ENCODE measurements at regions not wholly inside any gene's neighbourhood (a gene's known extent, or its start where the extent isn't known, plus 50 kb on each side); places are given as distances from the start of the nearest gene placed in this dataset.
A peak's percentile ranks its signal among the peaks of the same experiment; 100 is the strongest.
"Not testable (repeated sequence)": the region's sequence is repeated elsewhere in the genome, so short reads cannot be mapped to it uniquely, and the experiment has no call there.

GRCh38 chr3:162710332-162711112, 1213.9 kb downstream of the OTOL1 start:
- Histone ChIP-seq H3K27ac (ENCODE audit: low read length) (no peak overlapping the region), H3K36me3 (ENCODE audit: control insufficient read depth, low read depth, low read length) (no peaks in the 10 kb centered on the region), H3K4me3 (ENCODE audit: low read length) (no peak overlapping the region)

GRCh38 chr3:162717074-162717473, 1220.5 kb downstream of the OTOL1 start:
- H3K4me1 ChIP-seq (ENCODE audit: control insufficient read depth, low read depth, low read length): peaks cover 34% of the 10 kb centered on the region
- H3K36me3 ChIP-seq (ENCODE audit: control insufficient read depth, low read depth, low read length); H3K27me3 ChIP-seq (ENCODE audit: control insufficient read depth, insufficient read depth, low read length); H3K9me3 ChIP-seq (ENCODE audit: control insufficient read depth, low read depth, low read length); H3K4me3 ChIP-seq (ENCODE audit: low read length); H3K9ac ChIP-seq (ENCODE audit: low read length); H3K27ac ChIP-seq (ENCODE audit: low read length): not testable (repeated sequence)

More at GRCh38 chr3:162710332-162711112, 1213.9 kb downstream of the OTOL1 start:
- no peak overlapping the region for H3K9ac ChIP-seq (ENCODE audit: low read length)
- H3K4me1 ChIP-seq (ENCODE audit: control insufficient read depth, low read depth, low read length): no peaks in the 10 kb centered on the region
- H3K9me3 ChIP-seq (ENCODE audit: control insufficient read depth, low read depth, low read length): no peaks in the 10 kb centered on the region
- H3K27me3 ChIP-seq (ENCODE audit: control insufficient read depth, insufficient read depth, low read length): no peaks in the 10 kb centered on the region

GRCh38 chr3:162718697-162719096, 1222.1 kb downstream of the OTOL1 start:
- H3K4me1 ChIP-seq (ENCODE audit: control insufficient read depth, low read depth, low read length): peaks cover 38% of the 10 kb centered on the region
- H3K27me3 ChIP-seq (ENCODE audit: control insufficient read depth, insufficient read depth, low read length): no peaks in the 10 kb centered on the region
- no peak overlapping the region for H3K4me3 ChIP-seq (ENCODE audit: low read length)
- H3K27ac ChIP-seq (ENCODE audit: low read length): no peak overlapping the region
- no peak overlapping the region for H3K9ac ChIP-seq (ENCODE audit: low read length)
- no peaks in the 10 kb centered on the region for H3K9me3 ChIP-seq (ENCODE audit: control insufficient read depth, low read depth, low read length)
- no peaks in the 10 kb centered on the region for H3K36me3 ChIP-seq (ENCODE audit: control insufficient read depth, low read depth, low read length)

- H3K27ac ChIP-seq (ENCODE audit: low read length): no peak overlapping the region
- no peaks in the 10 kb centered on the region for H3K27me3 ChIP-seq (ENCODE audit: control insufficient read depth, insufficient read depth, low read length)
Observed at GRCh38 chr3:162719684-162720341, 1223.2 kb downstream of the OTOL1 start.

GRCh38 chr3:162721736-162722135, 1225.1 kb downstream of the OTOL1 start:
- Histone ChIP-seq H3K4me1 (ENCODE audit: control insufficient read depth, low read depth, low read length) (peaks cover 38% of the 10 kb centered on the region), H3K9me3 (ENCODE audit: control insufficient read depth, low read depth, low read length) (no peaks in the 10 kb centered on the region), H3K36me3 (ENCODE audit: control insufficient read depth, low read depth, low read length) (no peaks in the 10 kb centered on the region), H3K27me3 (ENCODE audit: control insufficient read depth, insufficient read depth, low read length) (no peaks in the 10 kb centered on the region), H3K27ac (ENCODE audit: low read length) (peak overlapping the region; percentile 51), H3K9ac (ENCODE audit: low read length) (no peak overlapping the region), H3K4me3 (ENCODE audit: low read length) (peak overlapping the region; percentile 15)

More at GRCh38 chr3:162719684-162720341, 1223.2 kb downstream of the OTOL1 start:
- no peaks in the 10 kb centered on the region for H3K9me3 ChIP-seq (ENCODE audit: control insufficient read depth, low read depth, low read length)
- no peak overlapping the region for H3K9ac ChIP-seq (ENCODE audit: low read length)
- H3K4me1 ChIP-seq (ENCODE audit: control insufficient read depth, low read depth, low read length): peaks cover 38% of the 10 kb centered on the region
- H3K4me3 ChIP-seq (ENCODE audit: low read length): no peak overlapping the region
- no peaks in the 10 kb centered on the region for H3K36me3 ChIP-seq (ENCODE audit: control insufficient read depth, low read depth, low read length)

- H3K27ac ChIP-seq (ENCODE audit: low read length): no peak overlapping the region
- H3K36me3 ChIP-seq (ENCODE audit: control insufficient read depth, low read depth, low read length): no peaks in the 10 kb centered on the region
- peaks cover 38% of the 10 kb centered on the region for H3K4me1 ChIP-seq (ENCODE audit: control insufficient read depth, low read depth, low read length)
- no peaks in the 10 kb centered on the region for H3K9me3 ChIP-seq (ENCODE audit: control insufficient read depth, low read depth, low read length)
- H3K27me3 ChIP-seq (ENCODE audit: control insufficient read depth, insufficient read depth, low read length): no peaks in the 10 kb centered on the region
- no peak overlapping the region for H3K9ac ChIP-seq (ENCODE audit: low read length)
- H3K4me3 ChIP-seq (ENCODE audit: low read length): no peak overlapping the region
Observed at GRCh38 chr3:162722337-162722736, 1225.7 kb downstream of the OTOL1 start.

GRCh38 chr3:162722796-162723195, 1226.2 kb downstream of the OTOL1 start:
- H3K9me3 ChIP-seq (ENCODE audit: control insufficient read depth, low read depth, low read length): not testable (repeated sequence)

GRCh38 chr3:162729686-162730085, 1233.1 kb downstream of the OTOL1 start:
- Histone ChIP-seq H3K27ac (ENCODE audit: low read length) (no peak overlapping the region), H3K9ac (ENCODE audit: low read length) (no peak overlapping the region), H3K9me3 (ENCODE audit: control insufficient read depth, low read depth, low read length) (no peaks in the 10 kb centered on the region), H3K4me1 (ENCODE audit: control insufficient read depth, low read depth, low read length) (no peaks in the 10 kb centered on the region), H3K36me3 (ENCODE audit: control insufficient read depth, low read depth, low read length) (no peaks in the 10 kb centered on the region), H3K27me3 (ENCODE audit: control insufficient read depth, insufficient read depth, low read length) (no peaks in the 10 kb centered on the region), H3K4me3 (ENCODE audit: low read length) (no peak overlapping the region)

More at GRCh38 chr3:162722796-162723195, 1226.2 kb downstream of the OTOL1 start:
- not testable (repeated sequence) for H3K36me3 ChIP-seq (ENCODE audit: control insufficient read depth, low read depth, low read length); H3K9ac ChIP-seq (ENCODE audit: low read length); H3K4me3 ChIP-seq (ENCODE audit: low read length); H3K27ac ChIP-seq (ENCODE audit: low read length); H3K27me3 ChIP-seq (ENCODE audit: control insufficient read depth, insufficient read depth, low read length)
- peaks cover 38% of the 10 kb centered on the region for H3K4me1 ChIP-seq (ENCODE audit: control insufficient read depth, low read depth, low read length)

- not testable (repeated sequence) for H3K9me3 ChIP-seq (ENCODE audit: control insufficient read depth, low read depth, low read length); H3K27ac ChIP-seq (ENCODE audit: low read length); H3K9ac ChIP-seq (ENCODE audit: low read length); H3K36me3 ChIP-seq (ENCODE audit: control insufficient read depth, low read depth, low read length); H3K27me3 ChIP-seq (ENCODE audit: control insufficient read depth, insufficient read depth, low read length); H3K4me1 ChIP-seq (ENCODE audit: control insufficient read depth, low read depth, low read length); H3K4me3 ChIP-seq (ENCODE audit: low read length)
Observed at GRCh38 chr3:162731961-162732360, 1235.4 kb downstream of the OTOL1 start.

- no peak overlapping the region for H3K9ac ChIP-seq (ENCODE audit: low read length)
- no peaks in the 10 kb centered on the region for H3K9me3 ChIP-seq (ENCODE audit: control insufficient read depth, low read depth, low read length)
- no peak overlapping the region for H3K4me3 ChIP-seq (ENCODE audit: low read length)
- H3K27me3 ChIP-seq (ENCODE audit: control insufficient read depth, insufficient read depth, low read length): no peaks in the 10 kb centered on the region
- H3K4me1 ChIP-seq (ENCODE audit: control insufficient read depth, low read depth, low read length): peaks cover 23% of the 10 kb centered on the region
- H3K27ac ChIP-seq (ENCODE audit: low read length): no peak overlapping the region
- H3K36me3 ChIP-seq (ENCODE audit: control insufficient read depth, low read depth, low read length): no peaks in the 10 kb centered on the region
Observed at GRCh38 chr3:162738784-162739183, 1242.2 kb downstream of the OTOL1 start.

GRCh38 chr3:162740941-162741596, 1244.5 kb downstream of the OTOL1 start:
- Histone ChIP-seq H3K36me3 (ENCODE audit: control insufficient read depth, low read depth, low read length) (no peaks in the 10 kb centered on the region), H3K27ac (ENCODE audit: low read length) (peak overlapping the region; percentile 40), H3K4me1 (ENCODE audit: control insufficient read depth, low read depth, low read length) (peaks cover 21% of the 10 kb centered on the region), H3K4me3 (ENCODE audit: low read length) (no peak overlapping the region), H3K9me3 (ENCODE audit: control insufficient read depth, low read depth, low read length) (no peaks in the 10 kb centered on the region), H3K9ac (ENCODE audit: low read length) (peak overlapping the region; percentile 13), H3K27me3 (ENCODE audit: control insufficient read depth, insufficient read depth, low read length) (no peaks in the 10 kb centered on the region)

Measured in iPS-18a (cell line).